ENCODE measurements at regions not wholly inside any gene's neighbourhood (a gene's known extent, or its start where the extent isn't known, plus 50 kb on each side); places are given as distances from the start of the nearest gene placed in this dataset.
"Not testable (repeated sequence)": the region's sequence is repeated elsewhere in the genome, so short reads cannot be mapped to it uniquely, and the experiment has no call there.

DNA sequence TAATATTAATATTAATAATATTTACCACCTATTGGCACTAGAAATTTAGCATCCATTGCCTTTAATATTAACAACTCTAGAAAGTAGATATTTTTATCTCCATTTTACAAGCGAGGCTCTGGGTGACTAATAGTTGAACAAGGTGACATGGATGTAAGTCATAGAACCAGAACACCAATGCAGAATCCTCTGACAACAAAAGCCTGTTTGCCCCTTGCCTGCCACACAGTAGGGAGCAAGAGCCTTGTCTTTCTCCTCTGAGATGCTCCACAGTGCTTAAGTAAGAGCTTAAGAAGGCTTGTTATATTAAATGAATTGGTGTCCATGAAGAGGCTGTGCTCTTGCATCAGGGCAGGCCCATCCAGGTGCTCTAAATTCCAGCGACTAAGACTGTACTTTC lies 51.2 kb upstream of the LBX1 start:
- no peak overlapping the region for H3K27ac ChIP-seq
- no peaks in the 10 kb centered on the region for H3K36me3 ChIP-seq (replicated peaks in 1 of 2)
- H3K9me3 ChIP-seq (replicated peaks in 1 of 3) = no peaks in the 10 kb centered on the region
- intact Hi-C loops (cut with DNase I) = no loop called here
- TF ChIP-seq POLR2A (IDR thresholded peaks at IDR 0.05) = no peak
- TF ChIP-seq, protein P1, sequence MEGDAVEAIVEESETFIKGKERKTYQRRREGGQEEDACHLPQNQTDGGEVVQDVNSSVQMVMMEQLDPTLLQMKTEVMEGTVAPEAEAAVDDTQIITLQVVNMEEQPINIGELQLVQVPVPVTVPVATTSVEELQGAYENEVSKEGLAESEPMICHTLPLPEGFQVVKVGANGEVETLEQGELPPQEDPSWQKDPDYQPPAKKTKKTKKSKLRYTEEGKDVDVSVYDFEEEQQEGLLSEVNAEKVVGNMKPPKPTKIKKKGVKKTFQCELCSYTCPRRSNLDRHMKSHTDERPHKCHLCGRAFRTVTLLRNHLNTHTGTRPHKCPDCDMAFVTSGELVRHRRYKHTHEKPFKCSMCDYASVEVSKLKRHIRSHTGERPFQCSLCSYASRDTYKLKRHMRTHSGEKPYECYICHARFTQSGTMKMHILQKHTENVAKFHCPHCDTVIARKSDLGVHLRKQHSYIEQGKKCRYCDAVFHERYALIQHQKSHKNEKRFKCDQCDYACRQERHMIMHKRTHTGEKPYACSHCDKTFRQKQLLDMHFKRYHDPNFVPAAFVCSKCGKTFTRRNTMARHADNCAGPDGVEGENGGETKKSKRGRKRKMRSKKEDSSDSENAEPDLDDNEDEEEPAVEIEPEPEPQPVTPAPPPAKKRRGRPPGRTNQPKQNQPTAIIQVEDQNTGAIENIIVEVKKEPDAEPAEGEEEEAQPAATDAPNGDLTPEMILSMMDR (IDR thresholded peaks at IDR 0.05) = no peak
- WGBS, 4 donors = 78 to 91% (median 82%) methylated on average over 2 of the region's 2 CpGs
- H3K4me3 ChIP-seq = no peak overlapping the region
- DNase-seq = no peak
- no peaks in the 10 kb centered on the region for H3K4me1 ChIP-seq (replicated peaks in 1 of 2)
- peaks cover 17% of the 10 kb centered on the region for H3K27me3 ChIP-seq

GRCh38 chr10:101280921-101281320 lies 51.7 kb upstream of the LBX1 start:
- H3K27me3 ChIP-seq = peaks cover 19% of the 10 kb centered on the region
- intact Hi-C loops (cut with DNase I); H3K36me3 ChIP-seq (replicated peaks in 1 of 2); DNase-seq; H3K27ac ChIP-seq; H3K4me3 ChIP-seq; H3K9me3 ChIP-seq (replicated peaks in 1 of 3); H3K4me1 ChIP-seq (replicated peaks in 1 of 2): not testable (repeated sequence)
- WGBS, 4 donors = 84 to 90% (median 88%) methylated on average over 3 of the region's 3 CpGs

GRCh38 chr10:101282947-101283346 lies 53.7 kb upstream of the LBX1 start:
- intact Hi-C loops (cut with DNase I) = no loop called here
- no peaks in the 10 kb centered on the region for H3K36me3 ChIP-seq (replicated peaks in 1 of 2)
- WGBS, 4 donors = 83 to 100% (median 90%) methylated on average over 1 to 2 of the region's 2 CpGs
- no peaks in the 10 kb centered on the region for H3K9me3 ChIP-seq (replicated peaks in 1 of 3)
- H3K27me3 ChIP-seq = peaks cover 37% of the 10 kb centered on the region
- no peak for TF ChIP-seq POLR2A (IDR thresholded peaks at IDR 0.05)
- TF ChIP-seq, protein P1 (IDR thresholded peaks at IDR 0.05) = no peak
- DNase-seq = no peak
- H3K4me1 ChIP-seq (replicated peaks in 1 of 2) = no peaks in the 10 kb centered on the region
- no peak overlapping the region for H3K27ac ChIP-seq
- H3K4me3 ChIP-seq = no peak overlapping the region

- no peak for TF ChIP-seq POLR2A (IDR thresholded peaks at IDR 0.05)
- TF ChIP-seq, protein P1 (IDR thresholded peaks at IDR 0.05) = no peak
- no peak for DNase-seq
- Histone ChIP-seq H3K27ac (no peak overlapping the region), H3K9me3 (replicated peaks in 1 of 3) (no peaks in the 10 kb centered on the region), H3K36me3 (replicated peaks in 1 of 2) (no peaks in the 10 kb centered on the region), H3K4me1 (replicated peaks in 1 of 2) (no peaks in the 10 kb centered on the region), H3K27me3 (peaks cover 37% of the 10 kb centered on the region), H3K4me3 (no peak overlapping the region)
- 4 to 36% (median 11%) methylated on average over 3 of the region's 3 CpGs for WGBS, 4 donors
- intact Hi-C loops (cut with DNase I) = no loop called here
These were observed 54.5 kb upstream of the LBX1 start for GRCh38 chr10:101283762-101284100.

GRCh38 chr10:101284101-101284743 lies 55.0 kb upstream of the LBX1 start:
- WGBS, 4 donors = 18 to 29% (median 23%) methylated on average over 17 to 54 of the region's 54 CpGs
- TF ChIP-seq, protein P1 (IDR thresholded peaks at IDR 0.05) = no peak
- no peak for TF ChIP-seq POLR2A (IDR thresholded peaks at IDR 0.05)
- no peaks in the 10 kb centered on the region for H3K4me1 ChIP-seq (replicated peaks in 1 of 2)
- no peak overlapping the region for H3K27ac ChIP-seq
- H3K4me3 ChIP-seq = no peak overlapping the region
- intact Hi-C loops (cut with DNase I) = no loop called here
- H3K9me3 ChIP-seq (replicated peaks in 1 of 3) = no peaks in the 10 kb centered on the region
- H3K27me3 ChIP-seq = peaks cover 37% of the 10 kb centered on the region
- H3K36me3 ChIP-seq (replicated peaks in 1 of 2) = no peaks in the 10 kb centered on the region
- DNase-seq = no peak

Measured in adrenal gland (tissue), 9 donors.